BJ (cell line): ENCODE measurements at regions not wholly inside any gene's neighbourhood (a gene's known extent, or its start where the extent isn't known, plus 50 kb on each side); places are given as distances from the start of the nearest gene placed in this dataset.

Source experiments
- CTCF ChIA-PET: fragments of 350-600 bp; formaldehyde crosslinking; extraction: SDS; loops from one replicate; lab custom pipeline; 2021; ENCODE audit warnings: antibody characterized with exemption, inconsistent platforms; lab: Yijun Ruan, JAX
- POLR2A ChIA-PET: fragments of 300-600 bp; sonication (Branson Sonifier 250); formaldehyde crosslinking; extraction: SDS; loops from one replicate; lab custom pipeline; 2021; ENCODE audit warnings: antibody characterized with exemption; lab: Charles Lee
- DNase-seq: peaks from one replicate; pipeline ENCODE4 v3.0.0-alpha.2; 2011; ENCODE audit warnings: low read depth
- H3K27me3 ChIP-seq: 2 replicates; pipeline ENCODE4 v1.6.0; 2011; ENCODE audit warnings: low read length; ENCODE audit not compliant: control insufficient read depth, insufficient read depth
- H3K36me3 ChIP-seq: 2 replicates; pipeline ENCODE4 v1.5.1; 2011; ENCODE audit warnings: low read length; ENCODE audit not compliant: control insufficient read depth, insufficient read depth
- H3K4me3 ChIP-seq: 2 replicates; pipeline ENCODE4 v1.5.1; 2011; ENCODE audit warnings: low read depth, mild to moderate bottlenecking, control low read depth, low read length
- CTCF ChIP-seq: IDR thresholded peaks from 2 replicates; pipeline ENCODE4 v1.5.1; 2011; ENCODE audit warnings: low read depth, mild to moderate bottlenecking, control low read depth, inconsistent platforms, low read length, moderate library complexity; ENCODE audit not compliant: insufficient read depth

DNA sequence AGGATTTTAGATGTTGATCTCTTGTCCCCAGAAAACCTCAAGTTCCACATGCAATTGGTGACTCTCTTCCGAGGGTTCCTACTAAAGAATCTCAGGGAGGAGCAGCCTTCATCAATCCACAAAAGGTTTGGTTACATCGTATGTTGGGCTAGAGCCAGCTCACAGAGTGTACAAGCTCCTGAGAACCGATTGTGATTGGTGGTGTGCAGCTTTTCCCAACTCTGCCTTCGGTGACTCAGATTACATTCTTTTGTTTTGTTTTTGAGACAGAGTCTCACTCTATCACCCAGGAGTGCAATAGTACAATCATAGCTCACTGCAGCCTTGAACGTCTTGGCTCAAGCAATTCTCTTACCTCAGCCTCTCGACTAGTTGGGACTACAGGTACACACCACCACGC lies 172.4 kb downstream of the PMP22 start:
- Histone ChIP-seq H3K4me3 (no peak overlapping the region), H3K27me3 (no peaks in the 10 kb centered on the region; the same call in 1 of the 2 replicates), H3K36me3 (no peaks in the 10 kb centered on the region)
- ChIA-PET CTCF (no interaction called here), POLR2A (no interaction called here)
- no peak for DNase-seq
- TF ChIP-seq CTCF, result no peak

DNA sequence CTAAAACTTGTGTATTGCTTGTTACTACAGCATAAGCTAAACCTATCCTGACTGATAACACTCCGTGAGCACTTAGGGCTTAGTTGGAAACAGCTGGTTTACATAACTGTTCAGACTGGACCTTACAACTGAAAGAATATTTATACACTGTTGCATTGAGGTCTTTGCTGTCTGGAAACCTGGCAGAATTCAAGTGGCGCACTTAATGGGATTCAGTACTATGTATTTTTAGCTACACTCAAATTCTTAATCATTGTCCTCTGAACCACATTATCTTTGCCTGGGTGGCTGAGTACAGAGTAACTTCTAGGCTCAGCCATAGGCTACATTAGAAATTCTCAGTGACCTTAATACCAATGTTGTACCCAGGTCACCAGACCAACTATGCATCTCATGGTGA lies 172.9 kb downstream of the PMP22 start:
- CTCF ChIA-PET, result no interaction called here
- POLR2A ChIA-PET, result no interaction called here
- no peak for DNase-seq

DNA sequence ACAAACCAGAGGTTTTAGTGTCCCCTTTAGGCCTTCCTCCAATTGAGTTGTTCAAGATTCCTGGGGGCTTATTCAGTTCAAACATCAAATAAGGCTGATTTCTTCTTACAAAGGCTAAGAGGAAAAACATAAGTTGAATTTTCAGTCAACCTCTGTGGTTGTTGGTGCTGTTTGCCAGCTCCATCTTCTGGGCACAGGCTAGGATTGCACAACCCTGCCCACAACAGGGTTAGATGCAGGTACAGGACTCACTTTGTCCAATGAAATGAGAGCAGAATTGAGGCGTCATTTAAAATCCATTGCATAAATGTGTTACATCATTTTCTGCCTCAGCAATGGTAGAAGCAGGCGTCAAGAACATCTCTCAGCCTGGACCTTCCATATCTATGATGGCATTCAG lies 173.3 kb downstream of the PMP22 start:
- H3K4me3 ChIP-seq, result no peak overlapping the region
- ChIA-PET POLR2A (no interaction called here), CTCF (no interaction called here)
- H3K36me3 ChIP-seq, result no peaks in the 10 kb centered on the region
- DNase-seq, result no peak
- H3K27me3 ChIP-seq, result no peaks in the 10 kb centered on the region; the same call in 1 of the 2 replicates
- no peak for TF ChIP-seq CTCF

More for the DNA sequence above, 172.9 kb downstream of the PMP22 start:
- TF ChIP-seq CTCF, result no peak
- Histone ChIP-seq H3K4me3 (no peak overlapping the region), H3K27me3 (no peaks in the 10 kb centered on the region; the same call in 1 of the 2 replicates), H3K36me3 (no peaks in the 10 kb centered on the region)

GRCh38 chr17:15090533-15090932 lies 174.6 kb downstream of the PMP22 start:
- ChIA-PET POLR2A (no interaction called here), CTCF (no interaction called here)
- TF ChIP-seq CTCF, result no peak
- DNase-seq, result no peak
- Histone ChIP-seq H3K36me3 (no peaks in the 10 kb centered on the region), H3K4me3 (no peak overlapping the region), H3K27me3 (no peaks in the 10 kb centered on the region; the same call in 1 of the 2 replicates)

GRCh38 chr17:15087946-15088345 lies 177.2 kb downstream of the PMP22 start:
- no peak for TF ChIP-seq CTCF
- Histone ChIP-seq H3K4me3 (no peak overlapping the region), H3K36me3 (no peaks in the 10 kb centered on the region), H3K27me3 (no peaks in the 10 kb centered on the region)
- no peak for DNase-seq
- POLR2A ChIA-PET, result no interaction called here
- CTCF ChIA-PET, result no interaction called here
